Stimulated activated CD4-positive, alpha-beta T cell treated with anti-CD3 and anti-CD28 coated beads, Interleukin-1b, Interleukin-23, amount 100 ng/mL, for 1 hour (primary cell): ENCODE measurements at regions not wholly inside any gene's neighbourhood (a gene's known extent, or its start where the extent isn't known, plus 50 kb on each side); places are given as distances from the start of the nearest gene placed in this dataset.

Source experiments
- DNase-seq, 2 donors: peaks; one replicate each; pipeline ENCODE4 v3.0.0-alpha.2; 2020; ENCODE audit warnings: low read depth in 2 of 2

DNA sequence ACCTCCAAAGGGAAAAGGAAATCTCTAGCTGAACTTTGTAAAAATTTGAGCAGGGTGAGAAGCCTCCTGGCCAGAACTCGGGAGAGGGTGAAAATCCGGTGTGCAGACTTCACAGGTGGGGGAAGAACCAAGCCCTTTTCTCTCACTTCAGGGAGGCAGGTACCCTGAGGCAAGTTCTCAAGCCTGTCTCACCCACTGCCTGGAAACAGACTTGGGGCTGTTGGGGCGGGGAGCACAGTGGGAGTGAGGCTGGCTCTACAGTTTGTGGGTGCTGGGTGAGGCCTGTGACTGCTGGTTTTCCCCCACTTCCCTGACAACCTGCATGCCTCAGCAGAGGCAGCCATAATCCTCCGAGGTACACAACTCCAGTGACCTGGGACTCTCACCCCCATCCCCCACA, 187.1 kb downstream of the KIF4B start:
- no peak for DNase-seq

DNA sequence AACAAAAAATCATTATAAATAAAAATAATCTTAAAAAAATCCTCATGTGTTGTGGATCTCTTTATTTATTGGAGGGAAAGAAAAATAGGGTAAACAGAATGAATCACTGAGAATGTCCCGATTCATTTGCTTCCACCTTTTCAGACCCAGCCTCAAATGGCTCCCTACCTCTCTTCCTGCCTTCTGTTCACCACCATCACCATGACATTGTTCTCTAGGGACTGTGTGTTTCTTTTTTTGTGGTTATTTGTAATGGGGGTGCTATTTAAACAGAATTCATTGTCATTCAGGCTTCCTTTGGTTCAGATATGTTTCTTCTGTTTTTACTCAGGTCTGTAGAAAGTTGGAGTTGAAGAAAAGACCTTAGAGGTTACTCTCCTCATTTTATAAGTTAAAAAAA, 198.2 kb downstream of the KIF4B start:
- no peak for DNase-seq

DNA sequence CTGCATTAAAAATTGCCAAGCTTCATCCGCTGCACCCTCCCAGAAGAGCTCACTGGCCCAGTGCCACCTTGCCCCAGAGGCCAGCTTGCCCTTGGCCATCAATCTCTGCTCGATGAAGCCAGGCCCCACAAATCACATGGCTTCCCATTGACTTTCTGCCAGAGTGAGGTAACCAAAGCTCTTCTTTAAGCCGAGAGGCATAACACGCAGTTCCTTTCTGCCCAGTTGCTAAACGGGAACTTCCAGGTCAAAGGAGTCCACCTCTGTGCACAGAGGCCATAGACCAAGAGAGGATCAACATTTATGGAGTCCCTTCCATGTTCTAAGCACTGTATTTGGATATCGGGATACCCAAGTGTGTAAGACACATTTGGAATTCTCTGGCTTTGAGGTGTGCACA, 208.8 kb downstream of the KIF4B start:
- no peak for DNase-seq

DNA sequence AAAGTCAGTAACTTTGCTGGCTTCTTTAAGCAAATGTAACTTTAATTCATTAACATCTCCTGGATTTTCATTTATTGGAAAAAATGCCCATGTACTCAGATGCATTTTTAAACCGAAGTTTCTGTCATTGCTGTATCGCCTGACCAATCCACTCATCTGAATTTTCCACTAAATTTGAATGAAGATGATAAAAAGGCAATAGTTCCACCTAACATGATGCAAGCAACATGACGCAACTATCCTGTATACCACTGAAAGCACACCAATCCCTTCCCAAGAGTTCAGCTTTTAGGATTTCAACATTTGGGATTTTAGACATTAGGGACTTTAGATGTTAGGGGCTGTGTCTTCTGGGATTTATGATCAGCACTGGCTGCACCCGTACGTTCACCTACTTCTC, 215.6 kb downstream of the KIF4B start:
- no peak for DNase-seq

DNA sequence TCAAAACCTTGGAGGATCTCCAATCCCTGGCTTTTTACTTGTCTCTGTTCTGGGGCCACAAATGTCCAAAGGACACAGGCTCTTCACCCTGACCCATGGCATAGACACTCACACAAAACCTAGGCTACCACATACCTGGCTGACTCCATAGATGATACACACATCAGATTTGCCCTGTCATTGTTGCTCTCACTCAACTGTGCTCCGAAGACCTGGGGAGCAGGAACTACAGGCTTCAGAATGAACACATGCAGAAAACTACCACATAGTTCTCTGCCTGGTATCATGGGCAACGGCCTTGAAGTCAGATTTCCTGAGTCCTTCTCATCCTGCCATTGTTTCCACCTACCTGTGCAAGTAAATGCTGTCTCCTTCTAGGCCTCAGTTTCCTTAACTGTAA, 226.2 kb downstream of the KIF4B start:
- DNase-seq: no peak

DNA sequence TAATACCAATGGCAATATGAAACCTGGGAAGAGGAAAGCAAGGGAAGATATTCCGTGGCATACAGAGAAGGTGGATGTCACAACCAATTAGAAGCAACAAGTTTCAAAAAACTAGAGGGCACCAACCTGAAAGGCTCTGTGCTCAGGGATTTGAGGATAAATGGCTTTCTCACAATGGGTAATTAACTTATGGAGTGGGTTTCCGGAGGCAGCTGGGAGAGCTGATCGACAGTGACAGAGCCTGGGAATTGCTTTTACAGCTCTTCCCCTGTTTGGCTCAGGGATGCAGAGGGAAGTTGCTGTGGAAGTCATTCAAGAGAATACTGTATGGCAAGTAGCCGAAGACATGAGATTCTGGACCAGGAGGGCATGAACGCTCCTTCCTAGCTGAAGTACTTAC, 237.0 kb downstream of the KIF4B start:
- no peak for DNase-seq

DNA sequence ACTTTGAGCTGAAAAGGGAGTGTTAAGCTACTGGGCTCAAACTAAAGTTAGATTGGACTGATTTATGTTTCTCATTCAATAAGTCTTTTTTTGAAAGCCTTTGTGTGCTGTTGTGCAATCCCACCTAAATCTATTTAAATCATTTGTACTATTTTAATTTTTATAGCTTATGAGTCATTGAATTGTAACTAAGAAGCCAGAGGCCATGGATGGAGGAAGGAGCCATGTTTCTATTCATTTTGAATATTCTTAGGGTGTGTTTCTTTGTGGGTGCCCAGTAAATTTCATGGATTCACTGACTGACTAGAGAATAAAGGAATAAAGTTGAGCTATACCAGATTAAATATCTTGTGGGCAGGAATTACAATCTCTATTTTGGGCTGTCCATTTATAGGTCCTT, 238.5 kb downstream of the KIF4B start:
- no peak for DNase-seq

DNA sequence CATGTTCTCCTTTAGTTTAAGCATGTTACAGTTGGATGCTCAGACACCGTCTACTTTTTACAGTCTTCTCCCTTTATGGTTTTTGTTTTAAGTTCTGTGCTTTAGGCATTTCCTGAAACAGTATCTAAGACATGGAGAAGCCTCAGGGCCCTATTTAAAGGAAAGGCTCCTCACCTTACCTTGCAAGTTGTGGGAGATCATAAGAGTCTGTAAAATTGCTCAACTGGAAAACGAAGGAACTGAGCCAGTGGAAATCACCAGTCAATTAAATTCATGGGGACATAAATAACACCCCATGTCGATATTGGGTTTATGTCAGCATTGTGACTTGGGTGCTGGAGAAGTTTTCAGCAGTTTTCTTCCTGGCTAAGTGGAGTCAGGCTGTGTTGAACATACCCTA, 239.2 kb downstream of the KIF4B start:
- no peak for DNase-seq

DNA sequence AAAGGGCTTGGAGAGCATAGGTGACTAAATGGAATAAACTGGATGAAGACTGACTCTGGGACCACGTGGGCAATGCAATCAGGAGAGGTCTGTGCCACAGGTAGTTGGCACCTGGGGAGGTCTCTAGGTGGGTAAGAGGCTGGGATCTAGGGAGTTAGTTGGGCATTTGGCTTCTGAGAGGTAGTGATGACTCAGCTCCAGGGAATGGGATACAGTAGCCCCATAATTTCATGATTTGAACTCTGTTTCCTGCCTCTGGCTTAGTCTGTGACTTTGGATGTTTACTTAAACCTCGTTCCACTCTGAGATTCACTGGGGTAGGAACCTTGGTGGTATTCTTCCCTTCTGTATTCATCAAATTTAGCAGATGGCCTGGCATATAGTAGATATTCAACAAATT, 240.8 kb downstream of the KIF4B start:
- DNase-seq: no peak

DNA sequence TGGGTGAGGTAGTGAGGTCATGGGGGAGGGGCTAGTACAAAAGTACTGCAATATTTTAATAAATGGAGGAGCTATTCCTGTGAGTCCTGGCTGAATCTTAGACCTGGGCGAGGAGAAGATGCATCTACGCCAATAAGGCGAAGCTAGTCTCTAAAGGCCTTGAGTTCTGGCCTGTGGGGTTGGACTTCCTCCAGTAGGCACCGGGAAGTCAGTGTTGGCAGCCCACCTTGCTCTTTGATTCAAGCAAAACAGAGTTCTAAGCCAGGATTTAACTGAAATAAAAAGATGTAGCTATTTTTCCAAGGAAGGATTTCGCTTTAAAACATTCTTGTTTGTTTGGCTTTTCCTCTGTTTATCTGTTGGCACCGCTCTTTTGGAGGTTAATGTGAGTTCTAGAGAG, 244.6 kb downstream of the KIF4B start:
- DNase-seq: no peak

DNA sequence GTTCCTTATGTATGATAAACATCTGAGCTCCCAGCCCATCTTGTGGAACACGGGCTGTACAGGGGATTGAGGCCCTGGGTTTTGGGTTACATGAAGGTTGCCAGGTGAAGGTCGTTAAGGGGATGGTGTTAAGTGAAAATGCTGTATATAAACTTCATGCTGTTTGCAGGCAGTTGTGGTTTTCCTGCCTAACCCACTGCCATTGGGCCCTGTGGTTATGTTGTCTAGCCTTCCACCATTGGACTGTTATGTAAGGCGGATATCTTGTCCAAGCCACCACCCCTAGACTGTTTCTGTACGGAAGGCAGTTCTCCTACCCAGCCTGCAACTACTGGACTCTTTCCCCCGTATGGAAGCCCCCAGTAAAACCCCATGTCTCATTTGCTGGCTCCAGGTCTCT, 246.1 kb downstream of the KIF4B start:
- no peak for DNase-seq

DNA sequence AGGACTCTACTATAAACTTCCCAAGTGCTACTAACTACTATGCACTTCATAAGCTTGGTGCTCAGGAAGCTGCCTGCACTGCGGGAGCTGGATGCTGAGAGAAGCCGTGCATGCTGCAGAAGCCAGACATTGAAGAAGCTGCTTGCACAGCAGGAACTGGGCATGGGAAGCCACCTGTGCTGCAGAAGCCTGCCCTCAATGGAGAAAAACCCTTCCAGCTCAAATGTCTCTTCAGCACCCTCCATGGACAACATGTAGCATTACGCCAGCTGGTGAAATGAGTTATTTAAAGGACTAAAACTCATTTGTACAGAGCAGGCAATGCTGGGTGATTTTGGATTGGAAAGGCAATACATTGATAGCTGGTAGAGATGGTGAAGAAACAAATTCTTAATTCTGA, 247.2 kb downstream of the KIF4B start:
- no peak for DNase-seq

DNA sequence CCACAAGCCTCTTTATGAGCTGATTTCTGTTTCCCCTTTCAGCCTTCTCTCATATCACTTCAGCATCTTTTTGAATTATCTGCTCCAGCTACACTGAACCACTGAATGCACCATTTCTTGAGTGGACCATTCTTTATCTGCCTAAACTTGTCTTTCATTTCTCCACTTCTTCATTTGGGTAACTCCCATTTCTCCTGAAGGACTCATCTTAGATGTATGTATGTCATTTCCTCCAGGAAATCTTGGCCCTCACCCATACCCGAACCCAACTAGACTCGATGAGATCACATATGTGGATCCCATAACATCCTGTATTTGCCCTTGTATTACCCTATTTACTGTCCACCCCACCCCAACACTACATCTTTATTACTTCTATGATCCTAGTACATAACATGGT, 249.8 kb downstream of the KIF4B start:
- DNase-seq: no peak

DNA sequence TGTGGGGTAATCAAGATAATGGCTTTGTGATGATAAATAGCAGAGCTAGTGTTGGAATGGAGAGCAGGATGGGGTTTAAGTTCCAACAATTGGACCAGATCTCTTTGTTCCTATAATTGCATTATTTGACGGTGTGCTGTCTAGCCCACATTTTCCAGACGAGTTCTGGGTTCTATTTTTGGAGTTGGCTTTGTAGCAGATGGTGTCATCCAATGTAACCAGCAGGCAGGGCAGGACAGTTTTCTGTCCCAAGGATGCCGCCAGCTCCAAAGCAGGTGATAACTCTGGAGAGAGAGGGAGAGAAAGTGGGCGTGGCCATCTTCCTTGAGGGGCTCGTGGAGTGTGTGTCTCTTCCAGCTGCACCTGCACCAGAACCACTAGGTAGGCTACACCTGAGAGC, 251.3 kb downstream of the KIF4B start:
- no peak for DNase-seq

DNA sequence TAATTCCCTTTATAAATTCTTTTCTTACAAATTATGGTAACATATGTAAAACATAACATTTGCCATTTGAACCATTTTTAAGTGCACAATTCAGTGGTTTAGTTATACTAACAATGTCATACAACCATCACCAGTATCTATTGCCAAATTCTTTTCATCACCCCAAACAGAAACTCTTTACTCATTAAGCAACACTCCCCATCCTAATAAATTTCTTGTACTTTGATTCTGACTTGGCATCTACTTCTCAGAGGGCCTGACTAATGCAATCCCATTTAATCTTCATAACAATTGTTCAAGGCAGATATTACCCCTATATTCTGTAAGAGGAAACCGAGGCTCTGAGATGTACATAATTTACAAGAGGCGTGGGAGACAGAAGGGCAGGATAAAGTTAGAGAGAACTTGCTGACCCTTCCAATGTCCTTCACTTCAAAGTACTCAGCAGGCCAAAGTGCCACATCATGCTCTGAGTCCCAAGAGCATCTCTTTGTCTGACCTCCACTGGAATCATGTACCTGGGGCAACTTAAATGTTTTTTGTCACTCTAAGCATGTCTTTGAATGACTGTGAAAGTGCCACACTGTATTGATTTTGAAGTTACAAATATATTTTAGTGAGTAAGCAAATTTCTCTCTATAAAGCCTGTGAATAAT, 255.3 kb downstream of the KIF4B start:
- DNase-seq: no peak

DNA sequence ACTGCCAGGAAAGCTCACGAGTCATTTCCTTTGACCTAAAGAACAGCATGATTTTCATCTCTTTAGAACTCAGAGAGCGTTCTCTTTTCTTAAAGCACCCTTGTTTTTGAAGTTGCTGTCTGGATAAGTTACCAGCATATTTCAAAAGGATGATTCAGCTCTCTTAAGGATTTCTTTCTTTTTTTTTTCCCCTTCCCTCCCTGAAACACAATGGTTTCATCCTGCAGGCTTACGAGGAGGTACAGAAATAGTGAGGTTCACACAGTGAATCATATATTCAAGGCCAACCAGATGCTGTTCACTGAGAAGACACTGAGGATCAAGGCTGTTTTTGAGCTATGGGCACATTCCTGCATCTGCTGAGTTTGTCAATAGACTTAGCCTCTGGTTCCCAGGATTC, 257.2 kb downstream of the KIF4B start:
- DNase-seq: no peak

DNA sequence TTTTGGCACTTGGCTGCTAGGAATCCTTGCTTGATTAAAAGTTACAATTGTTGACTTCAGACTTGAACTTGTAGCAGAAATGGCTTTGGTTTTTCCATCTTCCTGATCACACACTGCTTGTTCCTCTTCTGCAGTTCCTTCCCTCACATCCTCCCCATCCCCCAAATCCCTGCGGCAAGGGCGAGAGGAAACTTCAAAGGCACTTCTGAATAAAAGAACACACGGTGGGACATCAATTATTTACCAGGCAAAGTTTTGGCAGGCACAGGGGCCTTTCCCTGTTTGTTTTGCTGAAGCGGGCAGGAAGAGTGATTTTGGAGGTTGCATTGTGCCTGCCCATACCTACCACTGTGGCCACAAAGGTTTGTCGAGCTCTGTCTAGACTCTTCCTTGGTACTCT, 260.9 kb downstream of the KIF4B start:
- no peak for DNase-seq

DNA sequence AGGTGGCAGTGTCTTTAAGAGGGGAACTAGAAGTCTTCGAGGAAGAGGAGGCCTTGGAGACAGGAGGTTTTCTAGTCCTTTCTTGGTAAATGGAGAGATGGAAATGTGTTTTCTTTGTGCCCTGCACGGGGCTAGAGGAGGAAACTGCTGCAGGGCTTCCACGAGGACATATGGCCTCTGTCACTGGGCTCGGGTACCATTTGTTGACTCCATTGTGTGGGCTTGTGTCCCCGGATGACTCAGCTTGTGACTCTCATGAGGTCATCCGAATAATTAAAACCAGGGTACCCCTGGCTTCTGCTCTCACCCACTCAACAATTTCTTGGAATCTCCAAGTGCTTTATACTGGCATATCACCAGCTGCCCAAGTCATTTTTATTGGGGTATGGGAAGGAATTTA, 261.7 kb downstream of the KIF4B start:
- no peak for DNase-seq

DNA sequence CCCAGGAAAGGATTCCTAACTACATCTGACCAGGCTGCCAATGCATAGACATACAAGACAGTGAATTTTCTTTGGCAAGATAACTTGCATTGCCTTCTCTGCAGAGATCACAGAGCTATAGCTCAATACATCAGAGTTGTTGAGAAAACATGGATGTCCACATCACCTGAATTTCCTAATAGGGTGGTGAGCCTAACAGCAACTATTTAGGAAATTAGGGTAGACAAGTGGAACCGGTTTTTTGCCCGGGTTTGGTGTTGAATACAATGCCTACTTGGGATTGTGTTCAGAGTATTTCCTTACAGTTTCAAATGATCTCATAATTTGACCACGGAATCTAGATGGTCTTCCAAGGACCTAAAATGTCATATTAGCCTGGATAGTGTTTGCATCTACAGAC, 262.7 kb downstream of the KIF4B start:
- no peak for DNase-seq

DNA sequence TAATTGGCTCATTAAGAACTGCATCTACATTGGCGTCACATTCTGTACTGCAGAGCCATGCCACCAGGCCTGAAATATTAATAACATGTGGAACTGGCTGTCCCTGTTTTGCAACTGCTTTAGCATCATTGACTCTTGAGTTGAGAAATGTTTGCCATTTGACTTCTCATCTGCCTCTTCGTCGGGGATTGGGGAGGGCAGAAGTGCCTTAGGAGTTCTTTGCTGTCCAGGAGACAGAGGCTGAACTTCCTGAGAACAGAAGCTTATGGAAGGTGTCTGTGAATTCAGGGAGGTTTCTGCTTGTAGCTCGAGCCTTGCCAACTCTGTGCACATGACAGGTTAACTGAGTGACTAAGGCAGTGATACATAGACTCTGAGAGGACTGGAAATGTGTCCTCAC, 265.0 kb downstream of the KIF4B start:
- DNase-seq: no peak

DNA sequence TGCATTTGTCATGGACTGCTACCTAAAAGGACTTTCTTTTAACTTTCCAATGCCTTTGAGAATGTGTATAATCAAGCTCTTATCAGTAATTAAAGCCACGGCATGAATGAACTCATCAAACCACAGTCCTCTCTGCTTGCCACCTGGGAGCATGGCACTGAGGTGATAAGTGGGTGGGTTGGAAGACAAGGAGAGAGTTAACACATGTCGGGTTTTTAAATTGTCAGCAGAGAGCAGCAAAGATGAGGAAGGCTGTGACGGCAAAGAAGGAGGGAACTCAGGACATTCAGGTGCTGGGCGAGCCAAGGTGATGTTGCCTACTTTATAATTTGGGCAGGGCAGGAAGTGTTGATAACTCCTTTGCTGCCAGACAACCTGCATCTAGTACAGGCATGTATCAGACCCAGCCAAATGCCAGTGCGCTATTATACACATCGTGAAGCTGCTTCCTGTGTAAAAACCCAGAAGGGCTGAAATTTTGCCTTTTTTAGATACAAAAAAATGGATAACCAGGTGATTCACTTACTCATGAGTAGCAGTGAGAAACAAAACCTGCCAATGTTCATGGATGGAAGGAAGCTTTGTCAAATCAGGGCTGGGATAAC, 269.1 kb downstream of the KIF4B start:
- DNase-seq: no peak

DNA sequence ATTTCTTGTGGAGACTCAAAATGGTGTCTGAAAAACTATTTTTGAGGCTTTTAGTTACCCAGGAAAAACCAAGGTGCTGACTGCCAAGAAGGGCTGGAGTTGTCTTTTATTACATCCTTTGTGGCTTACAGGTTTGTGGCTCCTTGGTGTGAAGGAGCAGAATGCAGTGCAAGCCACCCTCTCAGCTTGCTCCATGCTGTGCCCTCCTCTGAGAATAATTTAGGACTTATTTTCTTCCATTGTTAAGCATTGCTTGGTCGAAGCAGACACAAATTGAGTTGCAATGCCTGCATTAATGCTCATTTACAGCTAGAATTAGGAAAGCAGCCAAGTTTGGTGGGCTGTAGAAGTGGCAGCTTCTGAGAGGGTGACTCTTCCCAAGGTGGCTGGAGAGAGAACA, 272.2 kb downstream of the KIF4B start:
- no peak for DNase-seq

DNA sequence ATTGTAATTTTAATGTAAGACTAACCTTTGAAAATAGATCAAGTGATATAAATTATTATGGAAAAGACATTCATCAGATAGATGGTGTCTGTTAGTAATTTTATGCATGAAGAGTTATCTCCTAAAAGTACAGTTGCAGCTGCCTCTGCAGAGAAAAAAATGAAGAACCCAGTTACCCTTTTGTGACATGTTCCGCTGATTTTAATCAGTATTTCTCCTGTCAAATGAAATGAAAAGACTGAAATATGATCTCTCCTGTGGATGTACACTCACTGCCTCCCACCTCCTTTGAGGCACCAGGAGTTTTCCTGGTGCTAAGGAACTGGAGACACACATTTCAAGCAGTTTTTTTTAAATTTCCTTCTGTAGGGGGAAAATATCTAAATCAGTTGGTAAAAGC, 277.4 kb downstream of the KIF4B start:
- DNase-seq: no peak

DNA sequence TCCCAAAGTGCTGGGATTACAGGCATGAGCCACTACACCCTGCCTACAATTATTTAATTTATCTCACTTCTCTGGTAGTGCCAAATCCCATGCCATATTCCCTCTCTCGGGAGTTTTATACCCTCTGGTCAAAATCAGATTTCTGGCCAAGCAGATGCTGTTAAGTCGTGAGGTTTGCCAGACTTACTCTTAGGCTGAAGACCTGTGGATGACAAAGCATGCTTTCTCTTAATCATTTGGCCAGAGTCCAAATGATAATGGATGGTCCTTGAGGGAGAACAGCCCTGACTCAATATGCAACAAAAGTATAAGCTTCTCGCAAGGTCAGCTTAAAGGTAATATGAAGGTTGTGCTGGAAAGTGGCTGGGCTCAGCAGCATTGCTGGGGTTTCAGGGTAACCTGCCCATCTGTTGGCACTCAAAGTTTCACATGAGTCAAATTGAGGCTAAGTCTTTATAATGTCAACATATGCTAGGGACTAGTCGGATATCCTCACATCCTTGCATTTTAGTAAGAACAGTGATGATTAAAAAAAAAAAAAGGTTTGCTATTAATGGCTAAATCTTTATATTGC, 280.1 kb downstream of the KIF4B start:
- no peak for DNase-seq
